ENCODE measurements at regions not wholly inside any gene's neighbourhood (a gene's known extent, or its start where the extent isn't known, plus 50 kb on each side); places are given as distances from the start of the nearest gene placed in this dataset.

DNA sequence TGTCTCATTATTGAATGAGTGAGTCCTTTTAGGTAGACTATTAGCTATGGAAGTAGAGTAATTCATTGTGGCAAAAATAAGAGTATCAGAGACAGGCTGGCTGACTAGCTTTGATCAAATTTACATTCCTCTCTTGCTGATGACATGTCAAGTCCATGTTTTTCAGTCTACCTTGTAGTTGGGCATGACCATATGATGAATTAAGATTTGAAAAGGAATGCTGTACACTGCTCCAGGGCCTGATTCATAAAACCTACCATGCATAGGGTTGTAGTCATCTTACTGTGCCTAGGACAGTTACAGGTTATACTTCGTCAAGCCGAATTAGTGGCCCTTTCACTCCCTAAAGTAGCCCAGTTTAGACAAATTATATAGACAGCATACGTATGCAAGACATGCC, 545.7 kb upstream of the MIS18BP1 start:
- FAIRE-seq (no peak), DNase-seq (ENCODE audit: extremely low read depth in 1 of 4, low spot score in 3 of 4) (no peak), ATAC-seq (no peak)
- TF ChIP-seq, protein P1, sequence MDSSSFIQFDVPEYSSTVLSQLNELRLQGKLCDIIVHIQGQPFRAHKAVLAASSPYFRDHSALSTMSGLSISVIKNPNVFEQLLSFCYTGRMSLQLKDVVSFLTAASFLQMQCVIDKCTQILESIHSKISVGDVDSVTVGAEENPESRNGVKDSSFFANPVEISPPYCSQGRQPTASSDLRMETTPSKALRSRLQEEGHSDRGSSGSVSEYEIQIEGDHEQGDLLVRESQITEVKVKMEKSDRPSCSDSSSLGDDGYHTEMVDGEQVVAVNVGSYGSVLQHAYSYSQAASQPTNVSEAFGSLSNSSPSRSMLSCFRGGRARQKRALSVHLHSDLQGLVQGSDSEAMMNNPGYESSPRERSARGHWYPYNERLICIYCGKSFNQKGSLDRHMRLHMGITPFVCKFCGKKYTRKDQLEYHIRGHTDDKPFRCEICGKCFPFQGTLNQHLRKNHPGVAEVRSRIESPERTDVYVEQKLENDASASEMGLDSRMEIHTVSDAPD (CRISPR knock-in tag; IDR thresholded peaks at IDR 0.05), result no peak
- TF ChIP-seq NONO (IDR thresholded peaks at IDR 0.05; ENCODE audit: low read depth in 2 of 2, low read length in 1 of 2) (no peak), TARDBP (IDR thresholded peaks at IDR 0.05) (no peak), MAZ (CRISPR knock-in tag; conservative IDR thresholded peaks at IDR 0.05 in 1 of 2, IDR thresholded peaks at IDR 0.05 in 1 of 2) (no peak), RHOXF2B (CRISPR knock-in tag; conservative IDR thresholded peaks at IDR 0.05) (no peak), MTF1 (CRISPR knock-in tag; IDR thresholded peaks at IDR 0.05; ENCODE audit: borderline replicate concordance) (no peak), BMI1 (IDR thresholded peaks at IDR 0.05; ENCODE audit: low read length) (no peak), HDAC1 (IDR thresholded peaks at IDR 0.05) (no peak), MECOM (CRISPR knock-in tag; IDR thresholded peaks at IDR 0.05) (no peak), KLF10 (CRISPR knock-in tag; IDR thresholded peaks at IDR 0.05) (no peak), FOXA3 (CRISPR knock-in tag; conservative IDR thresholded peaks at IDR 0.05 in 1 of 2, IDR thresholded peaks at IDR 0.05 in 1 of 2) (no peak), EWSR1 (IDR thresholded peaks at IDR 0.05; ENCODE audit: borderline replicate concordance, low read depth, partially characterized antibody) (no peak), KAT2B (IDR thresholded peaks at IDR 0.05; ENCODE audit: low read depth, low read length) (no peak), HLTF (IDR thresholded peaks at IDR 0.05) (no peak), ZFPM2 (CRISPR knock-in tag; IDR thresholded peaks at IDR 0.05) (no peak), DACH1 (IDR thresholded peaks at IDR 0.05; ENCODE audit: partially characterized antibody) (no peak), ZNF764 (CRISPR knock-in tag; IDR thresholded peaks at IDR 0.05; ENCODE audit: low read depth) (no peak)
- TF ChIP-seq, protein P2, sequence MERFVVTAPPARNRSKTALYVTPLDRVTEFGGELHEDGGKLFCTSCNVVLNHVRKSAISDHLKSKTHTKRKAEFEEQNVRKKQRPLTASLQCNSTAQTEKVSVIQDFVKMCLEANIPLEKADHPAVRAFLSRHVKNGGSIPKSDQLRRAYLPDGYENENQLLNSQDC (CRISPR knock-in tag; IDR thresholded peaks at IDR 0.05), result no peak
- TF ChIP-seq, protein P3, sequence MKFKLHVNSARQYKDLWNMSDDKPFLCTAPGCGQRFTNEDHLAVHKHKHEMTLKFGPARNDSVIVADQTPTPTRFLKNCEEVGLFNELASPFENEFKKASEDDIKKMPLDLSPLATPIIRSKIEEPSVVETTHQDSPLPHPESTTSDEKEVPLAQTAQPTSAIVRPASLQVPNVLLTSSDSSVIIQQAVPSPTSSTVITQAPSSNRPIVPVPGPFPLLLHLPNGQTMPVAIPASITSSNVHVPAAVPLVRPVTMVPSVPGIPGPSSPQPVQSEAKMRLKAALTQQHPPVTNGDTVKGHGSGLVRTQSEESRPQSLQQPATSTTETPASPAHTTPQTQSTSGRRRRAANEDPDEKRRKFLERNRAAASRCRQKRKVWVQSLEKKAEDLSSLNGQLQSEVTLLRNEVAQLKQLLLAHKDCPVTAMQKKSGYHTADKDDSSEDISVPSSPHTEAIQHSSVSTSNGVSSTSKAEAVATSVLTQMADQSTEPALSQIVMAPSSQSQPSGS (CRISPR knock-in tag; IDR thresholded peaks at IDR 0.05), result no peak
- TF ChIP-seq, protein P4, sequence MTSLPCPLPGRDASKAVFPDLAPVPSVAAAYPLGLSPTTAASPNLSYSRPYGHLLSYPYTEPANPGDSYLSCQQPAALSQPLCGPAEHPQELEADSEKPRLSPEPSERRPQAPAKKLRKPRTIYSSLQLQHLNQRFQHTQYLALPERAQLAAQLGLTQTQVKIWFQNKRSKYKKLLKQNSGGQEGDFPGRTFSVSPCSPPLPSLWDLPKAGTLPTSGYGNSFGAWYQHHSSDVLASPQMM (CRISPR knock-in tag; IDR thresholded peaks at IDR 0.05), result no peak
- WGBS (ENCODE audit: insufficient coverage, low coverage, missing lambda C conversion rate), result 2% methylated on average over 3 of the region's 3 CpGs
- Histone ChIP-seq H3K4me3 (no peak overlapping the region), H3K9ac (ENCODE audit: insufficient read depth in 1 of 2, low read depth in 2 of 2, low read length in 2 of 2) (no peak overlapping the region), H3K27ac (ENCODE audit: extremely low read depth, low read depth, low read length) (no peak overlapping the region), H3K4me2 (ENCODE audit: insufficient read depth, low read length) (no peak overlapping the region), H3K79me2 (ENCODE audit: control insufficient read depth, insufficient read depth, low read length) (no peaks in the 10 kb centered on the region), H3K27me3 (ENCODE audit: control insufficient read depth in 2 of 2, insufficient read depth in 2 of 2, low read length in 2 of 2) (no peaks in the 10 kb centered on the region), H2AFZ (ENCODE audit: low read depth, low read length) (no peak overlapping the region), H3K9me1 (ENCODE audit: control insufficient read depth, insufficient read depth, low read length) (no peaks in the 10 kb centered on the region), H4K20me1 (replicated peaks; ENCODE audit: control insufficient read depth, insufficient read depth, low read length) (no peaks in the 10 kb centered on the region), H3K4me1 (replicated peaks in 1 of 2; ENCODE audit: control insufficient read depth in 2 of 2, insufficient read depth in 2 of 2, low read length in 2 of 2) (no peaks in the 10 kb centered on the region), H3K9me3 (replicated peaks; ENCODE audit: control insufficient read depth, insufficient read depth, low read depth, low read length) (no peaks in the 10 kb centered on the region), H3K36me3 (ENCODE audit: control insufficient read depth, insufficient read depth, low read length) (no peaks in the 10 kb centered on the region)
- in situ Hi-C loops (cut with MboI), result no loop called here
- ChIA-PET CTCF (ENCODE audit: low intra/inter-chr PET ratio) (no interaction called here), POLR2A (no interaction called here)
- no TSS peak for BruUV-seq (replicated peaks)
- intact Hi-C loops (cut with micrococcal nuclease), result no loop called here
